Activated CD8-positive, alpha-beta memory T cell treated with anti-CD3 and anti-CD28 coated beads, Interleukin-2, amount 50 U/mL, for 24 hours (primary cell): ENCODE measurements at regions not wholly inside any gene's neighbourhood (a gene's known extent, or its start where the extent isn't known, plus 50 kb on each side); places are given as distances from the start of the nearest gene placed in this dataset.
"Not testable (repeated sequence)": the region's sequence is repeated elsewhere in the genome, so short reads cannot be mapped to it uniquely, and the experiment has no call there.

Experiments used
- DNase-seq: peaks from one replicate; pipeline ENCODE4 v3.0.0-alpha.2; 2020; ENCODE audit errors: extremely low read depth

DNA sequence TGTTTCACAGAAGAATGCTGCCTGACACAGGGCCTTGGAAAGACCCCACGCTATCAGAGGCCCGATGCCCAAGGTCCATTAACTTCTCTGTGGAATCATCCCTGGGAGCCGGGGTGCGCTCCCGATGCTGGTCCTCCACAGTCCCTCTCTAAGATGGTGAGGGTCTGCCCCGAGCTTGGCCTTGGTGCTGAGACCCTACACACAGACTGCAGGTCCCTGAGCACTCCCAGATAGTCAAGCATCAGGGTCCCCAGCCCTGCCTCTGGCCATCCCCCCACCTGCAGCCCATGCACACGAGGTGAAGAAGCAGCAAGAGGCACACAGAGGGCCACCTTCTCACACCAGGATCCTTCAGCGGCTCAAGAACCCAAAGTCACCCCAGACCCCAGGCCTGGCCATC is 263.3 kb downstream of the MYCN start:
- no peak for DNase-seq

DNA sequence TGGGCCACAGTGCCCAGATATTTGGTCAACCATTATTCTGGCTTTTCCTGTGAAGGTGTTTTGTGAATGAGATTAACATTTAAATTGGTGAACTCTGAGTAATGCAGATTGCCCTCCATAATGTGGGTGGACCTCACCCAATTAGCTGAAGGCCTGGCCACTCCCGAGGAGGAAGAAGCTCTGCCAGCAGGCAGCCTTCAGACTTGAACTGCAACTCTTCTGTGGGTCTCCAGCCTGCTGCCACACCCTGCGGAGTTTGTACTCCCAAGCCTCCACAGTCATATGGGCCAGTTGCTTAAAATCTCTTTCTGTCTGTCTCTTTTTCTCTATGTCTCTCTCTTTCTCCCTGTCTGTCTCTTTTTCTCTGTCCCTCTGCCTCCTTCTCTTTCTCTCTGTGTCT is 262.7 kb downstream of the MYCN start:
- no peak for DNase-seq

DNA sequence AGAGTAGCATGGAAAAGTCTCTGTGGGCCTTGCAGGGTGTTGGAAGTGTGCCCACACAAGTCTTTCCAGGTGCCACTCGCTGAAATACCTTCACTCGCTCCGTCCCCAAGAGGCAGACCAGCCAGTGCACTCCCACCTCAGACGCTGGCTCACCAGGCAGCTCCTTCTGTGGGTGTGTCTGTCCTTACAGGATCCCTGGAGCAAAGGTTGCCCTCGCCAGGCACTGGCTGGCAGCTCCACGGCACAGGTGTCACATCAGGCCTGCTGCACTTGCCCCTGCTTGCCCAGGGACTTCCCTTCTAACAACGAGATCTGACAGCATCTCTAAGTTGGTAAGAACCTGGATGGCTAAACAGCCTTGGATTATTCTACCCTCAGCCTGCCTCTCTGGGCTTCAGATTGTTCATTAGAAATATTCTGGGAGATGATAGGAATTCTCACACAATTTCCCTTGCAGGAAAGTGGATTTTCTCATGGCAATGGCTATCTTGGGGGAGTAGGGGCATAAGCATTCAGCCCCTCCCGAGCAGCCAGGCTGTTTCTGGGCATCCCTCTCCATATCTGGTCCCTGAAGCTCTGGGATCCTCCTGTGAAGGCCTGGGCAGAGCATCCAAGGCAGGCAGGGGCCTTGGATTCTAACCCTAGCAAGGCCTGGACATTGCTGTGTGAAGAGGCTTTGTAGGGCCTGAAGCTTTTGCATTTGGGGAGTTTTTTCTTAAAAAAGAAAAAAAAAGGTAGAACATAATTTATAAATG is 262.1 kb downstream of the MYCN start:
- no peak for DNase-seq

DNA sequence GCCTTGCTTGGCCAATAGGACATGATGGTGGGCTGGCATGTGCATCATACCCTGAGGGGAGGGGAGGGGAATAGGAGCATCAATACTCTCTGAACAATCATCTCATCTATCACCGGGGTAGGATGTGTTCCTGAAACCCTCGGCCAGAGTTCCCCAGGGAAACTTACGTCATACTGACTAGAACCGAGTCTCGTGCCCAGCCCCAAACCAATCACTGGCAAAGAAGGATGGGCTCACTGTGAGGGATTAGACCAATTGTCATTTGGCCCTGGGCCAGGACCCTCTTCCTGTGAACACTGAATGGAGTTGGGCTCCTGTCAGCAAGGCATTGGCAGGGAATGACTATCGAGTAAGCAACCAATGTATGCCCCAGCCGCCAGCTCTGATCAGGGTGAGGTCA is 261.5 kb downstream of the MYCN start:
- DNase-seq, result no peak

DNA sequence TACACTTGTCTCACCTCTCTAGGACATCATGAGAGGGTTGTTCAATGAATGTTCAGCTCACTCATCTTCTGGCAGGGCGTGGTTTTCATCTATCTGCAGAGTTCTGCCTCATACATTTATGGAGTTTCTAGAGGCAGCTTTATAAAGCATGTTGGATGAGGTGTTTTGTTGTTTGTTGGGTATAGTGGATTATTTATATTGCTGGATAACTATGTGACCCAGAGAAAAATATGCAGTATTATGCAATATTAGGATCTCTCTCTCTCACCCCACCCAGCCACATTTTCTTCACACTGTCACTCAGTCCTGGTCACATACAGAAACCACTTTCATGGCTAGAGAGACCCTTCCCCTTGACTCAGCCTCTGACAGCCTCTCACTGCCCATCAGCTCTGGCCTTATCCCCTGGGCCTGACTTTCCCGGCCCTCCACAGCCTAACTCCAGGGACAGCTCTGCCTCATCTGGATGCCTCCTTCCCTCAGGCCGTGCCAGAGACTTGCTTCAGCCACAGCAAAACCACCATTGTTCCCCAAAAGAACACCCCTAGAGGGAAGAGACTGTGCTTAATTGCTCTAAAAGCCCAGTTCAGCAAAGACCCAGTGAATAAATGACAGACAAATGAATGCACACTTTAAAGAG is 260.3 kb downstream of the MYCN start:
- no peak for DNase-seq

DNA sequence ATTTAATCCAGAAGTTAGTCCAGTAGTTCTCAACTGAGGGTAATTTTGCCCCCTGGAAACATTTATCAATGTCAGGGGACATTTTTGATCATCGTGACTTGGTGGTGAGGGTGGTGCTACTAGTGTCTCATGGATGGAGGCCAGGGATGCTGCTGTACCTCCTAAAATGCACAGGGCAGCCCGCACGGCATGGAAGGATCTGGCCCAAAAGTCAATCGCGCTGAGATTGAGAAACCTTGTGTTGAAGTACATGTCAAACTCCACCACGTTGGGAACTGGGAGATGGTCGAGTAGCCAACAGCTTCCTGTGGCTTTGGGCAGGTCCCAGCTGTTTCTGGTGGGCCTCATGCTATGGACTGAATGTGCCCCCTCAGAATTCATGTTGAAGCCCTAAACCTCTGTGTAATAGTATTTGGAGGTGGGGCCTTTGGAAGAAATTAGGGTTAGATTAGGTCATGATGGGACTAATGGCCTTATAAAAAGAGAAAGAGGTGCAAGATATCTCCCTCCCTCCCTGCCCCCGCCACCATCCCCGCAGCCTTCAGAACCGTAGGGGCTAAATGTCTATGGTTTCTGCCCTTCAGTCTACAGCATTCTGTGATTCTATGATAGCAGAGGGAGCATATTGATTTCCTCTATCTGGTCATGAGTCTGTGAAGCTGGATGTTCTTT is 259.7 kb downstream of the MYCN start:
- no peak for DNase-seq

DNA sequence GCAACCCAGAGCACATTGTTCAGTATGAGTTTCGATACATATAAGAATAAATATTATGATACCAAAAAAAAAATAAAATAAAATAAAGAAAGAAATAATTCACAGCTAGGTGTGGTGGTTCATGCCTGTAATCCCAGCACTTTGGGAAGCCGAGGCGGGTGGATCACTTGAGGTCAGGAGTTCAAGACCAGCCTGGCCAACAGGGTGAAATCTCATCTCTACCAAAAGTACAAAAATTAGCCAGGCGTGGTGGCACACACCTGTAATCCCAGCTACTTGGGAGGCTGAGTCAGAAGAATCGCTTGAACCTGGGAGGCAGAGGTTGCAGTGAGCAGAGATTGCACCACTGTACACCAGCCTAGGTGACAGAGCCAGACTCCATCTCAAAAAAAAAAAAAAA is 258.9 kb downstream of the MYCN start:
- not testable (repeated sequence) for DNase-seq

DNA sequence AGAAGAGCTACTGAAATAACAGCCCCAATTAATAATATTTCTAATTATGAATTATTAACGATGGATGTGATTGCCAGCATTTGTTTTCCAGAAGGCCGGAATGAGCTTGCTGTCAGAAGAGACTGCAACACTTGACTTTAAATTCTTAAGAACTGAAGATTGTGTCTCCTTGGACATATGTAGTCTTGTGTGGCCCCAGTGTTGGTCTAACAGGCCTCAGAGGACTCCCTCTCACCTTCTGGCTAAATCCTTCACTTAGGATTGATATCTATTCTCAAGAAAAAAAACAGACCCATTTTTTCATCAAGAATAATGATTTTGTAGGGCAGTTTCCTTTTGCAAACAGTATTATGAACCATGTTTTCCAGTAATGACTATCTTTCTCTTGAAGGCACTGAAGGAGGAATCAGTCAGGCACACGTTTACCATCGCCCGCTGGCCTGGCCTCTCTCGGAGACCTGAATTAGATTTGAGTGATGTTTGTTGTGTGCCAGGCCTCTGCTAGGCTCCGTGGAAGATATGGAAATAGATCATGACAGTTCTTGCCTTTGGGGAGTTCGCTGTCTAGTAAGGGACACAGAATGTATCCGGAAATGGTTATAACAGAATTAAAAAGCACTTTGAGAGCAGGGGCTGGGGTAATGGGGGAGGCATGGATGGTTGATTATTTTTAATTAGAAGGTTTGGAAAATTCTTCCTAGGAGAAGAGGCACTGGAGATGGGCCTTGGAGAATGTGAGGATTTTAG is 258.0 kb downstream of the MYCN start:
- no peak for DNase-seq

DNA sequence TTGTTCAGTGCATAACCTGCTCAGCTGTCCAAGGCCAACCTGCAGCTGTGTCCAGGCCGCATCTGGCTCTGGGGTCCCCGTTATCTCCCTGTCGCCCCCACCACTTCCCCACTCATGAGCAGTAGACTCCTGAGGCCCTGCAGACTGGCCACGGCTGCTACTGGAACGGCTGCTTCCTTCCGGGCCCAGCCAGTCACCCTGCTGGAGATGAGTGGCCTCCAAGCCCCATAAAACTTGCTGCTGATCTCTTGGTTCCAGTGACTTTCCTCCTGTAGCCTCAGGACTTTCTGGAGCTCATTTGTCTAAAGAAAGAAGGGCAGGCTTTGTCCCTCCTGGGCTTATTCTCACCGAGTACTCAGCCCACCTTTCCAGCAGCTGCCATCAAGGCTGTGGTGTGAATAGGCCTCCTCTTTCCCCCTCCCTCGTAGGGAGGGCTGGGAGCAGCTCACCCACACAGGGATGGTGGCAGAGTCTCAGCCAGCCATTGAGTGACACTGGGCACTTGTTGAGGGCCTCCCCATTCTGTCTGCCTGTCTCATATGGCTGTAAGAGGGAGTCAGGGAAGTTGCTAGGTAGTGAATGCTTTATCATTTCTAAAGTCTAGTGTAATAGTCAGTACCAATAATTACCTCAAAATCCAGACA is 257.3 kb downstream of the MYCN start:
- DNase-seq, result no peak

DNA sequence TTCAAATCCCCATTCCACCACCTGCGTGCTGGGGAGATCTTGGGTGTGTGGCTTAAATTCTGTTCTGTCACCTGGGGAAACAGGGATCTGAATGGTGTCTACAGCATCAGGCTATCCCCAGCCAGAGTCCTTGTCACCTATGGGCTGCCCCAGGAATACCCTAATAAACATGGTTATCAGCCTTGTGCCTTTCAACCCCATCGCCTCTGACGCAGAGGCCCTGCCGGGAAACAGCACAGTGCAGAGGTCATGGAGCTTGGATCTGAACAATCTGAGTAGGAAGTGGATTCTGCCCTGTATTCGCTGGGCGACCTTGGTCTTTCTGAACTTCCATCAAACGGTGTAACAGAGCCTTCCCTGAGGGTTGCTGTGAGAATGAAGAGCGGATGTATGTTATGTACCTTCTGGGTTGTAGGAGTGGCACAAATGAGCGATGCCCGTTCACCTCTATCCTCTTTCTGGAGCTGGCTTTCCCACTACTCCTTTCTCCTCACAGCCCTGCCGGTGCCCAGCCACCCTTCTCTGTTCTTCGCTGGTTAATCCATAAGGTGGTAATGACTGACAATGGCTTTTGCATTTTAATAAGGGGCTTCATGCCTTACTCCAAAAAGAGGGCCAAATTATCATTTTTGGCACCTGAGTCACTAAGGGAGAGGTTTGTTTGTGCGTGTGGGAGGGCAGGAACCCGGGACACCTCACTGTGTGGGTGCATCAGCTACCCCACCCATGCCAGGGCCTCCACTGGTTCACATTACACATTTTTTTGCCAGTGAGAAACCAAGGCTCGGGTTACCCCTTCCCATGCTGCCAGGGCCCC is 256.5 kb downstream of the MYCN start:
- DNase-seq, result no peak

DNA sequence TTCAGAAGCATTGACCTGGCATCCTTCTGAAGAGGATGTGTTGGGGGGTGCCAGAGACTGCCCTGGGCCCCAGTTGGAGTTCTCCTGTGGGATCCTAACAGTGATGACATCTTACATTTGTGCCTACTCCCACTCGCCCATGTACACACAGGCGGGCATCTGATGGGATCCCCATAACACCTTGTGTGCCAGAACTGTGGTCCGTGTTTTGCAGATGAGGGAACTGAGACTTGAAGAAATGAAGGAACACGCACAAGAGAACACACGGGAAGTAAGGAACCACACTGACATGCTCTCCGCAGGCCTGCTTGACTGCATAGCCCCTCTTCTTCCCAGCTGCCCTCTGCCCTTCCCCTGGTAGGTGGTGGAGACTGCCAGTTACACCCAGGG is 255.3 kb downstream of the MYCN start:
- no peak for DNase-seq

DNA sequence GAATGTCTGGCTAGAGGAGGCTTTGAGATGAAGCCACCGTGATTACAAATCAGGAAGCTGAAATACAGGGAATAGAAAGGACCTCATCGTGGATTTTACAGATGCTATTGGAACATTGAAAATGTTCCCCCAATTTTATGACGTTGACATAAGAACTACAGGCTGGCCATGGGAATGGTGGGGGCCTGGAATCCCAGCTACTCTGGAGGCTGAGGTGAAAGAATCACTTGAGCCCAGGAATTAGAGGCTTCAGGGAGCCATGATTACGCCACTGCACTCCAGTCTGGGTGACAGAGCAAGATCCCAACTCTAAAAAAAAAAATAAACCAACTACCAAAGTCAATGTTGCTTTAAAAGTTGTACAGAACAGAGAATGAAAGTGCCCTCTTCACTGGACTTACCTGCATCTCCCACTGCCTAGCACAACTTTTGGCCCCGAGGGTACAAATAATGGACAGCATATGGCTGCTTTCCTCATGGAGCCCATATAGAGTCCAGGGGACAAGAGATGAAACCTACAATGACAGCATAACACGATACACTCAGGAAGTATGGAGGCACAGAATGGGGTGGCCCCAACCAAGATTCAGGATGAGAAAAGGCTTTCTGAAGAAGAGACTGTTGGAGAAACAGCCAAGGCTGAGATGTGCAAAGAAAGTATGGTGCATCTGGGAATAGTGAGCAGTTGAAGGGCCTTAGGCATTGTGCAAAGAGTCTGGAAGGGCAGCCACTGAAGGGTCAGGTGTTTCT is 254.8 kb downstream of the MYCN start:
- DNase-seq, result no peak

DNA sequence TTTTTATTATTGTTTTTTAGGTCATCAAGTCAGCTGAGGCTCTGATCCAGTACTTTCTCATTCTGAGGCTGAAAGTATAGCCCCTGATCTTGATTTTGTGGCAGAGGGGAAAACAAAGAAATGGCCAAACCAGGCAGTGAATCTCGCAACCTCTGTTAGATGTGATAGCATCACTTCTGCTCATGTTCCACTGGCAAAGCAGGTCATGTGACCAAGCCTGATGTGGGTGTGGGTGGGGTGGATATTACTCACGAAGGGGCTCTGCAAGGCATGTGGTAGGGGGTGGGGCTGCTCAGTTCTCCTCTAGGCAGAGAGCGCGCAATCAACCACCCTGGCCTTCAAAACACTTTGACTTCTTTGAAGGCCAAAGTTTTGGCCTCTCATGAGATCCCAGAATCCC is 254.2 kb downstream of the MYCN start:
- DNase-seq, result no peak

DNA sequence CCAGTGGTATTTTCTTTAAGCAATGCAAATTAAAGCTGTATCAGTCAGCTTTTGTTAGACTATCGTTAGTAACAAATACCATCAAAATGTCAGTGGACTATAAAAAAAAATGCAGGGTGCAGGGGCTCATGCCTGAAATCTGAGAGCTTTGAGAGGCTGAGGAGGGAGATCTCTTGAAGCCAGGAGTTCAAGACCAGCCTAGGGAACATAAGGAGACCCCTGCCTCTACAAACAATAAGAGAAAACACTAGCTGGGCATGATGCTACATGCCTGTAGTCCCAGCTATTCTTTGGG is 253.7 kb downstream of the MYCN start:
- DNase-seq, result no peak

DNA sequence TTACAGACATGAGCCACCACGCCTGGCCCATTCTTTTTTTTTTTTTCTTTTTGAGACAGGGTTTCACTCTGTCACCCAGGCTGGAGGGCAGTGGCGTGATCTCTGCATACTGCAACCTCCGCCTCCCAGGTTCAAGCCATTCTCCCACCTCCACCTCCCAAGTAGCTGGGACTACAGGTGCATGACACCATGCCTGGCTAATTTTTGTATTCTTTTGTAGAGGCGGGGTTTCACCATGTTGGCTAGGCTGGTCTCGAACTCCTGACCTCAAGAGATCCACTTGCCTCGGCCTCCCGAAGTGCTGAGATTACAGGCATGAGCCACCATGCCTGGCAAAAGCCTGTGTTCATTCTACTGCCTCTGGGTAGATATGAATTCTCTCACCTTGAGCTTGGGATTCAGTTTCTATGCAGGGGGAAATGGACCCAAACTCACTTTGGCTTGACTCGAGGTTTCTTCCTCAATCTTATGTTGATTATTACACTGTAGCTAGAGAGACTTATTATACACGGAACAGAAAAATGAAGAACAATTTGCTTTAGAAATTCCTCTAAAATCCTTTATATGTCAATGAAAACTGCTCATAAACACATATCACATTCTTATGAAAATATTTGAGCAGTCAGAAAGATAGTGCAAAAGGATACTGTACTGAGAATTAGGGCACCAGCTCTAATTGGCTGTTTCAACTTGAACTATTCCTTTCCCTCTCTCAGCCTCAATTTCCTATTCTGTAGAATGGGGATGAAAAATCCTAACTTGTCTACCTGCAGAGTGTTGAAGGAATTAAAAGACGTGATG is 252.3 kb downstream of the MYCN start:
- no peak for DNase-seq

DNA sequence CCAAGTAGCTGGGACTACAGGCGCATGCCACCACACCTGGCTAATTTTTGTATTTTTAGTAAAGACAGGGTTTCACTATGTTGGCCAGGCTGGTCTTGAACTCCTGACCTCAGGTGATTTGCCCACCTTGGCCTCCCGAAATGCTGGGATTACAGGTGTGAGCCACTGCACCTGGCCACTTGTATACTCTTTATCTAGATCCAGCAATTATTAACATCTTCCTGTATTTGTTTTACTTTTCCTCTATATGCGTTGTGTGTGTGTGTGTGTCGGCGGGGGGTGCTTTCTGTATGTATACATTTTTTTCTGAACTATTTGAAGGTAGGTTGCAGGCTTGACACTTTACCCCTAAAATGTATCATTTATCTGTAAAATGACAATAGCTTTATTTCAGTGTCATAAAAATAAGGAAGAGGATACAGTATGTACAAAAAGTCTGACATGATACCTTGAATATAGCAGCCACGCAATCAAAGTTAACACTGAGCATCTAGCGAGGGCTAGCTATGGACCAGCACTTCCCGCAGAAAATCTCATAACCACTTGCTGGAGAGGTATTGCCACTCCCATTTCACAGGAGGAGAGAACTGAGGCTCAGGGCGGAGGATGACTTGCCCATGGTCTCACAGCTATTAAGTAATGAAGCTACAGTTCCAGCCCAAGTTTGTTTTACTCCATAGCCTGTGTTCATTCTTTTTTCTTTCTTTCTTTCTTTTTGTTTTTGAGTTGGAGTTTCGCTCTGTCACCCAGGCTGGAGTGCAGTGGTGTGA is 251.3 kb downstream of the MYCN start:
- no peak for DNase-seq

DNA sequence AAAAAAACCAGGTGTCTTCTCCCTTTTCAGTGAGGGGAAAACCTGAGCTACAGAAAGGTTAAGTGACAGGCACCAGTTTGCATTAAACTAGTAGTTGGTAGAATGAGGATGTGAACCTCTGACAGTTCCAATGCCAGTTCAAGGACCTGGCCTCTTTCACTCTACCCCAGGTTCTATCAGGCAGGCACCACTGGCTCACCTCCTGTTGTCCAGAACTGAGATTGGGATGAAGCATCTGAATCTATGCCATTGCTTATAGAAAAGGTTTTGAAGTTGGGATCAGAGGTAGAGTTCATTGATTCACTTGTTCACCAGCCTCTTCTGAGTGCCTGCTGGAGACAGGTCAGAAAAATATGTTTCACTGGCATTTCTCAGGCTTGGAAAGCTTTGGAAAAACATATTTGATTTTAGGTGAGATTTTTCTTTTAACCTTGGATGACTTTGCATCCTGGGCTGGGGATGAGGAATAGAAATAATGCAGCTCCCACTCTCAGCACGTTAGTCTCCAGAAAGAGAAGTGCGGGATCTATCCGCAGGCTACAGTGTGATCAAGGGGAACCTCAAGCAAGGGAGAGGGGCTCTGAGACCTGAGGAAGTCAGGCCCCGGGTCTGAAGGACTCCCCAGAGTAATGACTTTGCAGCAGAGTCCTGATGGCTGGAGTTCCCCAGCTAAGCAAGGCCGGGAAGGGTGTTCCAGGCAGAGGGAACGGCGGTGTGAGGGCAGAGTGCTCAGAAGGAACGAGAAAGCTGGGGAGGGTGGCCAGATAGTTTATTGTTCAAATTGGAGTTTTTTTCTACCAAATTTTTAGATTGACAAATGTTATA is 250.3 kb downstream of the MYCN start:
- DNase-seq, result no peak

DNA sequence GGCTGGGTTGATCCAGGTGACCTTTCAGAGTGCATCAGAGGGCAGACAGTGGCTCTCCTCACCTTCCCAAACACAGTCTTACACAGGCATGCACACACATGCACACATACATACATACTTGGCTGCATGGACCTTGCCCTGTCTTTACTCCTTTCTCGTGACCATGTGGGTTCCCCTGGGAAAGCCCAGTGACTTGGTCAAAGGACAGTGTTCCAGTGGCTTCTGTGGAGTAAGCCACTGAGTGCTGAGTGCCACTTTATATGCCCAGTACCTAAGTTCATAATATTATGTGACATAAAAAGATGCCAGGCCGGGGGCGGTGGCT is 249.4 kb downstream of the MYCN start:
- no peak for DNase-seq
